ENCODE measurements at regions not wholly inside any gene's neighbourhood (a gene's known extent, or its start where the extent isn't known, plus 50 kb on each side); places are given as distances from the start of the nearest gene placed in this dataset.

DNA sequence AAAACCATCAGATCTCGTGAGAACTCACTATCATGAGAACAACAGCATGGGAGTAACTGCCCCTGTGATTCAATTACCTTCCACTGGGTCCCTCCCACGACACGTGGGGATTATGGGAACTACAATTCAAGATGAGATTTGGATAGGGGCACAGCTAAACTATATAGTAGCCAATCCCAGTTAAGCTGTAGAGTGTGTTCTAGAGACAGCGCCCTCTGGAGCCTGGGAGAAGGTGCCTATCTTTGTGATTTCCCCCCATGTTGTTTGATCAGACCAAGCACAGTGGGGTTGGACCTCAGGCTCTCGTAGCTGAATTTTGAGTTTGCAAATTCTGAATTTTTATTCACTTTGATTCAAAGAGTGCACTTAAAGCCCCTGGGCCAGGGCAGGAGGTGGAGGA is 108.2 kb upstream of the TWIST2 start:
- DNase-seq (no peak), ATAC-seq (ENCODE audit: insufficient read depth, low FRiP score) (no peak)
- peaks cover 0 to 6% (median 3%) of the 10 kb centered on the region in 4 donors for H3K9me3 ChIP-seq (ENCODE audit: control insufficient read depth in 4 of 4, insufficient read depth in 3 of 4, low read length in 3 of 4)
- WGBS, 2 donors = 78 to 79% methylated on average over 5 of the region's 5 CpGs
- no peaks in the 10 kb centered on the region for H3K36me3 ChIP-seq (ENCODE audit: control insufficient read depth in 4 of 4, insufficient read depth in 4 of 4, low read length in 4 of 4)
- H3K4me1 ChIP-seq (ENCODE audit: control insufficient read depth in 5 of 5, insufficient read depth in 5 of 5, low read length in 5 of 5) = no peaks in the 10 kb centered on the region
- no peaks in the 10 kb centered on the region for H3K27me3 ChIP-seq (ENCODE audit: control insufficient read depth in 3 of 3, insufficient read depth in 3 of 3, low read length in 2 of 3)
- no peak overlapping the region for H3K9ac ChIP-seq (ENCODE audit: insufficient read depth in 1 of 2, low read length in 2 of 2)
- TF ChIP-seq, protein P1, sequence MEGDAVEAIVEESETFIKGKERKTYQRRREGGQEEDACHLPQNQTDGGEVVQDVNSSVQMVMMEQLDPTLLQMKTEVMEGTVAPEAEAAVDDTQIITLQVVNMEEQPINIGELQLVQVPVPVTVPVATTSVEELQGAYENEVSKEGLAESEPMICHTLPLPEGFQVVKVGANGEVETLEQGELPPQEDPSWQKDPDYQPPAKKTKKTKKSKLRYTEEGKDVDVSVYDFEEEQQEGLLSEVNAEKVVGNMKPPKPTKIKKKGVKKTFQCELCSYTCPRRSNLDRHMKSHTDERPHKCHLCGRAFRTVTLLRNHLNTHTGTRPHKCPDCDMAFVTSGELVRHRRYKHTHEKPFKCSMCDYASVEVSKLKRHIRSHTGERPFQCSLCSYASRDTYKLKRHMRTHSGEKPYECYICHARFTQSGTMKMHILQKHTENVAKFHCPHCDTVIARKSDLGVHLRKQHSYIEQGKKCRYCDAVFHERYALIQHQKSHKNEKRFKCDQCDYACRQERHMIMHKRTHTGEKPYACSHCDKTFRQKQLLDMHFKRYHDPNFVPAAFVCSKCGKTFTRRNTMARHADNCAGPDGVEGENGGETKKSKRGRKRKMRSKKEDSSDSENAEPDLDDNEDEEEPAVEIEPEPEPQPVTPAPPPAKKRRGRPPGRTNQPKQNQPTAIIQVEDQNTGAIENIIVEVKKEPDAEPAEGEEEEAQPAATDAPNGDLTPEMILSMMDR (IDR thresholded peaks at IDR 0.05; ENCODE audit: control extremely low read depth, extremely low read depth) = no peak
- H3K4me3 ChIP-seq = no peak overlapping the region
- H3K27ac ChIP-seq (ENCODE audit: low read depth in 1 of 2, low read length in 1 of 2) = no peak overlapping the region

- Histone ChIP-seq H3K36me3 (ENCODE audit: control insufficient read depth in 4 of 4, insufficient read depth in 4 of 4, low read length in 4 of 4) (no peaks in the 10 kb centered on the region), H3K4me3 (no peak overlapping the region), H3K27ac (ENCODE audit: low read depth in 1 of 2, low read length in 1 of 2) (no peak overlapping the region), H3K9ac (ENCODE audit: insufficient read depth in 1 of 2, low read length in 2 of 2) (no peak overlapping the region), H3K9me3 (ENCODE audit: control insufficient read depth in 4 of 4, insufficient read depth in 3 of 4, low read length in 3 of 4) (peaks cover 0 to 6% (median 3%) of the 10 kb centered on the region in 4 donors), H3K4me1 (ENCODE audit: control insufficient read depth in 5 of 5, insufficient read depth in 5 of 5, low read length in 5 of 5) (no peaks in the 10 kb centered on the region), H3K27me3 (ENCODE audit: control insufficient read depth in 3 of 3, insufficient read depth in 3 of 3, low read length in 2 of 3) (no peaks in the 10 kb centered on the region)
- ATAC-seq (ENCODE audit: insufficient read depth, low FRiP score) (no peak), DNase-seq (no peak)
- WGBS, 2 donors = 80 to 93% methylated on average over 2 of the region's 2 CpGs
- TF ChIP-seq, protein P1 (IDR thresholded peaks at IDR 0.05; ENCODE audit: control extremely low read depth, extremely low read depth) = no peak
Observed at GRCh38 chr2:238741277-238741676, 106.6 kb upstream of the TWIST2 start.

GRCh38 chr2:238742066-238742465 is 105.8 kb upstream of the TWIST2 start:
- Histone ChIP-seq H3K27me3 (ENCODE audit: control insufficient read depth in 3 of 3, insufficient read depth in 3 of 3, low read length in 2 of 3) (no peaks in the 10 kb centered on the region), H3K4me1 (ENCODE audit: control insufficient read depth in 5 of 5, insufficient read depth in 5 of 5, low read length in 5 of 5) (no peaks in the 10 kb centered on the region), H3K9ac (ENCODE audit: insufficient read depth in 1 of 2, low read length in 2 of 2) (no peak overlapping the region), H3K9me3 (ENCODE audit: control insufficient read depth in 4 of 4, insufficient read depth in 3 of 4, low read length in 3 of 4) (peaks cover 0 to 6% (median 3%) of the 10 kb centered on the region in 4 donors), H3K27ac (ENCODE audit: low read depth in 1 of 2, low read length in 1 of 2) (no peak overlapping the region), H3K36me3 (ENCODE audit: control insufficient read depth in 4 of 4, insufficient read depth in 4 of 4, low read length in 4 of 4) (no peaks in the 10 kb centered on the region), H3K4me3 (no peak overlapping the region)
- DNase-seq = no peak
- TF ChIP-seq, protein P1 (IDR thresholded peaks at IDR 0.05; ENCODE audit: control extremely low read depth, extremely low read depth) = no peak
- ATAC-seq (ENCODE audit: insufficient read depth, low FRiP score) = no peak
- 73 to 82% methylated on average over 3 of the region's 3 CpGs for WGBS, 2 donors

- Histone ChIP-seq H3K27ac (ENCODE audit: low read depth in 1 of 2, low read length in 1 of 2) (no peak overlapping the region), H3K36me3 (ENCODE audit: control insufficient read depth in 4 of 4, insufficient read depth in 4 of 4, low read length in 4 of 4) (no peaks in the 10 kb centered on the region), H3K4me1 (ENCODE audit: control insufficient read depth in 5 of 5, insufficient read depth in 5 of 5, low read length in 5 of 5) (no peaks in the 10 kb centered on the region), H3K9me3 (ENCODE audit: control insufficient read depth in 4 of 4, insufficient read depth in 3 of 4, low read length in 3 of 4) (peaks cover 0 to 6% (median 1%) of the 10 kb centered on the region in 4 donors), H3K4me3 (no peak overlapping the region), H3K9ac (ENCODE audit: insufficient read depth in 1 of 2, low read length in 2 of 2) (no peak overlapping the region), H3K27me3 (ENCODE audit: control insufficient read depth in 3 of 3, insufficient read depth in 3 of 3, low read length in 2 of 3) (peaks cover 0 to 1% (median 0%) of the 10 kb centered on the region in 3 donors)
- no peak for DNase-seq
- TF ChIP-seq, protein P1 (IDR thresholded peaks at IDR 0.05; ENCODE audit: control extremely low read depth, extremely low read depth) = no peak
- no peak for ATAC-seq (ENCODE audit: insufficient read depth, low FRiP score)
- WGBS, 2 donors = 83 to 89% methylated on average over 8 of the region's 8 CpGs
Observed at GRCh38 chr2:238742664-238743063, 105.2 kb upstream of the TWIST2 start.
